T-helper 1 cell treated with Interleukin-12 subunit alpha and Interleukin-12 subunit beta and Interleukin-4 antibody, amounts not matched to agents 30 ng/mL and 1 ng/mL, for 36 hours (primary cell): ENCODE measurements at regions not wholly inside any gene's neighbourhood (a gene's known extent, or its start where the extent isn't known, plus 50 kb on each side); places are given as distances from the start of the nearest gene placed in this dataset.
"Not testable (repeated sequence)": the region's sequence is repeated elsewhere in the genome, so short reads cannot be mapped to it uniquely, and the experiment has no call there.

ENCODE experiments used
- intact Hi-C: fragments of 100-400 bp; cut with micrococcal nuclease; formaldehyde crosslinking; loops from one replicate; pipeline ENCODE4 v1.15.1; 2024

DNA sequence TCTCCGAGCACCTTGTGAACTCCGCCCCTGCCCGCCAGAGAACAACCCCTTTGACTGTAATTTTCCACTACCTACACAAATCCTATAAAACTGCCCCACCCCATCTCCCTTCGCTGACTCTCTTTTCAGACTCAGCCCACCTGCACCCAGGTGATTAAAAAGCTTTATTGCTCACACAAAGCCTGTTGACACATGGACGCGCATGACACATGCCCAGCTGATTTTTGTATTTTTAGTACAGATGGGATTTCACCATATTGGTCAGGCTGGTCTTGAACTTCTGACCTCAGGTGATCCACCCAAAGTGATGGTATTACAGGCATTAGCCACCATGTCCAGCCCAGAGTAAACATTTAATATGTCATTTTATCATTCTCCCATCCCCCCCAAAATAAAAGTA, 97.0 kb upstream of the CCNG1 start:
- intact Hi-C loops = loop anchor here (5.0 kb wide), 1 partner anchor 238 kb away; no protein-coding TSS in a partner anchor

DNA sequence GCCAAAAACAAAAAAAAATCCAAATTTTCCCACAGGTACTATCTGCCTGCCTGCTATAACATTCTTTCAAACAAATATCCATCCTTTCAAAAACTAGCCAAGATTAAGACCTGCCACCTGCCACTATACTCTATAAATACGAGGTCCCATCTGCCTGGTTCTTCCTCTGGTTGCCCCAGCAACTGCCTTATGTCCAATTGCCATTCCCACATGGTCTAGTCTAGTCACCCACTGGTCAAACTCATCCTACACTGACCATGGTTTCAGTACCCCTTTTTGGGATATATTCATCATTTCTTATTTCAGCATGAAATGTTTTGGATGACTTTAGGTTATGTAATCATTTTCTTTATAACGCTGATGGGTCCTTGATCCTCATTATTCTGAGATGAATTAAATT, 95.1 kb upstream of the CCNG1 start:
- intact Hi-C loops = loop anchor here (5.0 kb wide), 1 partner anchor 240 kb away; no protein-coding TSS in a partner anchor

DNA sequence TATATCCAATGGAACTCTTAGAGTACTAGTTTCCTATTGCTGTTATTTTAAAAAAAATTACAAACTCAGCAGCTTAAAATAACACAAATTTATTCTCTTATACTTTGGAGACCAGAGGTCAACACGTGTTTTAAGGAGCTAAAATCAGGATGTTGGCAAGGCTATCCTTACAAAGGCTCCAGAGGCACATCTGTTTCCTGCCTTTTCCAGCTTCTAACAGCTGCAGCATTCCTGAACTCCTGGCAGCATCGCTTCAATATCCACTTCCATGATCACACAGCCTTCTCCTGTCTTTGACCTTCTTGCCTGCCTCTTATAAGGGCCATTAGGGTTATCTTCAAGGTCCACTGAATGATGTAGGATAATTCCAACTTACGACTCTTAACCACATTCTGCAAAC, 92.2 kb upstream of the CCNG1 start:
- intact Hi-C loops = loop anchor here (5.0 kb wide), 1 partner anchor 1138 kb away; no protein-coding TSS in a partner anchor

DNA sequence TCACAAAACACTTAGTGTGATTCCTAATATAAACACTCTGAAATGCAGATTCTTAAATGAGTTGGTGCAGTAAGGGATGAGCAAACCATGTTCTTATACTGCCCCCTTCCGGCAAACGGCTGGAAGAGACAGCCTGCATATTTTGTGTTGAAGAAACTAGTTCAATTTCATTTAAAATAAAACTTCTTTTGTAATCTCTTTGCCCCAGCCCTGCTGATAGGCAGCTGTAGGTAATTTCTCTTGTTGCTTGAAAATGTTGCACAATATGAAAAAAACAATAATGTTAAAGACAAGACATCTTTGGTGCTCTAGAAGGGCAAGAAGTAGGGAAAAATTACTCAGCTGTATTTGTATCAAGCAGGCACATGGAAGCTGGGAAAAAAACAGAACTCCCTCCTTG, 89.7 kb upstream of the CCNG1 start:
- intact Hi-C loops = loop anchor here (1.0 to 5.0 kb wide), 4 partner anchors 41 to 1140 kb away; no protein-coding TSS in a partner anchor

DNA sequence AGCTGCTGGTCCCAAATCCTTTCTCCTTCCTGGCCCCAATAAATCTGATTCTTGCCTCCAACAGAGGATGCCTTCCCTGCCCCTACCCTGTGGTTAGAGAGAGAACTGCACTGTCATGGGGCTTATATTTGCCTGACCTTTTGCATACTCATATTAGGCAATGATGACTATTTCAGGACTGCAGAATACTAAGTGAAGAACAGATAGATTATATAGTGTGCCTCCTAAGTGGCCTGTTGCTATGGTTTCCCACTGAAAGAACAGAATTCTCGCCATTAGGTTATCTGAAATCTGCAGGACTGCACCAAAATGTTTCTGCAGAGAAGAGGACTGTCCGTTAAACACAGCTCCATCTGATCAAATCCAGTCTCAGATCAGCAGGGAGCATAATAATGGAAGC, 87.3 kb upstream of the CCNG1 start:
- intact Hi-C loops = no loop called here

DNA sequence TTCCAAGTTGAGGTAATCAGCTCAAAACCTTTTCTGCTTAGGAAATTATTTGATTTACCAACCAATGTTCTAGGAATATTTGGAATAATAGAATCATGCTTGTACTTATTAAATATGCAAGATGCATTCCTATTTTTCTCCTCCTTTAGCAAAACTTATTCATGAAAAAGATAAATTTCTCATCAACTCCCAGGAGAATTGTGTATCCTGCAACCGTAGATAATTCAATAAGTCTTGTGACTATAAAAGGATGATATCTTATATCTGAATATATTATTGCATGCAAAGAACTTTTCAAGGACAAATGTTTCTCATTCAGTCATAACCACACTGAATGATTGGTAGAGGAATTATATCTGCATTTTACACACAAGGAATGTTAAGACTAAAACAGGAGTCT, 84.9 kb upstream of the CCNG1 start:
- intact Hi-C loops = no loop called here

DNA sequence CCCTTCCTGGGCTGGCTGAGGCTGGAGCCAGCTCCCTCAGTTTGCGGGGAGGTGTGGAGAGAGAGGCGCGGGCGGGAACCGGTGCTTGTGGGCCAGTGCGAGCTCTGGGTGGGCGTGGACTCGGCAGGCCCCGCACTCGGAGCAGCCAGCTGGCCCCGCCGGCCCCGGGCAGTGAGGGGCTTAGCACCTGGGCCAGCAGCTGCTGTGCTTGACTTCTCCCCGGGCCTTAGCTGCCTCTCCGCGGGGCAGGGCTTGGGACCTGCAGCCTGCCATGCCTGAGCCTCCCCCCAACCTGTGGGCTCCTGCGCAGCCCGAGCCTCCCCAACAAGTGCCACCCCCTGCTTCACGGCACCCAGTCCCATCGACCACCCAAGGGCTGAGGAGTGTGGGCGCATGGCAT, 81.6 kb upstream of the CCNG1 start:
- intact Hi-C loops = not testable (repeated sequence)

DNA sequence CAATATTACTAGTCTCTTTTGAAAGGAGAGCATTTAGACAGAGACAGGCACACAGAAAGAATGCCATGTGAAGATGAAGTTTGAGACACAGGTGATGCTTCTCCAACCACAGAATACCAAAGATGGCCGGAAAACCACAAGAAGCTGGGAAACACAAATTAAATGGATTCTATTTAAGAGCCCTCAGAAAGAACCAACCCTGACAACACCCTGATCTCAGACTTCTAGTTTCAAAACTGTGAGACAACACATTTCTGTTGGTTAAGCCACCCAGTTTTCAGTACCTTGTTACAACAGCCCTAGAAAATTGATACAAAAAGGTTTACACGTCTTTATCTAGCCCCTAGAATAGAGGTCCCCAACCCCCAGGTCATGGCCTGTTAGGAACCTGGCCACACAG, 79.8 kb upstream of the CCNG1 start:
- intact Hi-C loops = no loop called here

DNA sequence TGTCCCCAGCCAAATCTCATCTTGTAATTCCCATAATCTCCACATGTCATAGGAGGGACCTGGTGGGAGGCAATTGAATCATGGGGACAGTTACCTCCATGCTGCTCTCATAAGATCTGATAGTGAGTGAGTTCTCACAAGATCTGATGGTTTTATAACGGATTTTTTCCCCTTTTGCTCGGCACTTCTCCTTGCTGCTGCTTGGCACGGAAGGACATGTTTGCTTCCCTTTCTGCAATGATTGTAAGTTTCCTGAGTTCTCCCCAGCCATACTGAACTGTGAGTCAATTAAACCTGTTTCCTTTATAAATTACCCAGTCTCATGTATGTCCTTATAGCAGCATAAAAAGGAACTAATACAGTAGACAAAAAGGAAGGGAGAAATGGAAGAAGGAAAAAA, 76.7 kb upstream of the CCNG1 start:
- intact Hi-C loops = no loop called here

DNA sequence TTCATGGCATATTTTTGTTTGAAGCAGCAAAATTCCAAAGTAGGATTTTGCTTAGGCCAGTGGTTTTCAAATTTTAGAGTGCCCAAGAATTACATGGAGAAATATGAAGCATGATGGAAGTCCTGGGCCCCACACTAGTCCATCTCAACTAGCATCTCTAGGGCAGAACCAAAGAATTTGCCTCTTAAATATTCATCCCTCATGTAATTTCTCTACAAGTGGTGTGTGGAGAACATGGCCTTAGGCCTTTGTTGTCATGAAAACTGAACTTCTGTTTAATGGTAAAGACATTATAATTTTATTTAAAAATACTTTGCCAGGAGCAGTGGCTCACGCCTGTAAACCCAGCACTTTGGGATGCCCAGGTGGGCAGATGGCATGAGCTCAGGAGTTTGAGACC, 75.9 kb upstream of the CCNG1 start:
- intact Hi-C loops = no loop called here

DNA sequence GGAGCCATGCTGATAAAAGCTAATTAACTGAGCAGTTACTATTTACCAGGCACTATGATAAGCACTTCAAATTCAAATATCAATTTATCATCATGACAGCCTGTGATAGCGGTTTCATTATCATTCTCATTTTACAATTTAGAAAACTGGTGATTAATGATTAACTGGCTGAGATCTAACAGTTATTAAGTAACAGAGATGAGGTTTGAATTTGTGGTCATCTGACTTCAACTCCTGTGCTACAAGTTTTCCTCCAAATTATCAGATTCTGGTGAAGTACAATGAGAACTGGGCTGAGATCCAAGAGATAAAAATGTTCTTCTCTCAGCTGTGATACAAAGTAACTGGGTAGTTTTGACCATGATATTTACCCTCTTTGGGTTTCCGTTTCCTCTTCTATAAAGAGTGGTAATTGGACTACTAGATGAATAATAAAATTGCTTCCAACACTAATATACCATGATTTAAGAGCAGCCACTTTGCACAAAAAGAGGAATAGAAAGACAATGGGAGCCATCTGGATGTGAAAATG, 74.5 kb upstream of the CCNG1 start:
- intact Hi-C loops = no loop called here

DNA sequence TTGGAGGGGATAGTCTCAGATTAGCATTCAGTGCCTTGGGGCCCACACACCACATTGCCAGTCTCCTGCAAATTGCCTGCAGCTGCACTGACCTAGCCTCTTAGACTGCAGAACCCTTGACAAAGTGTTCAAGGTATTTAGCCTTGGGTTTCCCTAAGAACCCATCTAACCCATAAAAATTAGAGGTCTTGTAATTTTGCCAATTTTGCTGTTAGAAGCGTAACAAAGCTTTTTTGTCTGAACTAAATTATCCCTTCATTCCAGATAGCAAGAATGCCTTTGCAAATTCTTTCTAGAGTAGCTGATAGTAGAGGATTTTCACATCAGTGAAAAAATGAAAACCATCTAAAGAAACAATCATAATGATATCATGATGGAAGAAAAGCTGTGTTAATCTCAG, 74.0 kb upstream of the CCNG1 start:
- intact Hi-C loops = no loop called here

DNA sequence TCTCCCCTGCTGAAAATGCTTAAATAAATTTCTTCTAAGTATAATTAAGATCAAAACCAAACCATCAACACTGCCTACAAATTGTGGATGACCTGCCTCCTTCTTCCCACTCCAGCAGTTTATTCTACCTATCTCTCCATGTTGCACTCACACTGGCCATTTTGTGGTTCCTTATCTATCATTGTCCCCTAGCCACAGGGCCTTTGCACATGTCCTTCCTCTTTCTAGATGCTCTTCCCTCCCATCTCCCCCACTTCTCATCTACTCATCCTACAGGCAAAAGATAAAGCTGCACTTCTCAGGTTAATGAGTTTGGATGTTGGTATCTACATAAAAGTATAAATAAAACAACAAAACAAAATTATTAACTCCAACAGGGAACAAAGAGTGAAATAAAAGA, 70.6 kb upstream of the CCNG1 start:
- intact Hi-C loops = no loop called here

DNA sequence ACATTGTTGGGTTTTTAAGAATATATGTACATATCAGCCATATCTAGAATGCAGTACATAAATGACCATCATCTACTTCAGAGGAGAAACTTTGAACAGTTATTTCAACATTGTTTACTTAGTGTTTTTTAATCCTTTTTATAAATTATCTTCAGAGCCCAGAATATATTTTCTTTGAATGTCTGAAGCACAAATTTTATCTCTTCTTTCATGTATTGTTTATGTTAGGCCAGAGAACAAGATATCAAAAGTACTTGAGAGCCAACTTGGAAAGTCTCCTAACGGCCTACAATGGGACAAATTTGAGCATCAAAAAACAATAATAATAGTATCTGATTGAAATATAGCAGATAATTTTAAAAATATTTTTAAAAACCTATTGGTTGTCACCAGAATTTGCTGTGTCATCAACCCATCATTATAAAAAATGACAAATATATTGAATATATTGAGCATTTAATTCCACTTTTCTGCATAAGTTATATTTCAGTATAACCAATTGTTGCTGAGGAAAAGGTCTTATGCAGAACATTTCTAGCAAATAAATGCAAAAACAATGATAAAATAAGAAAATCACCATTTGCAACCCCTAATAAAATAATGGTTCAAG, 67.5 kb upstream of the CCNG1 start:
- intact Hi-C loops = no loop called here

DNA sequence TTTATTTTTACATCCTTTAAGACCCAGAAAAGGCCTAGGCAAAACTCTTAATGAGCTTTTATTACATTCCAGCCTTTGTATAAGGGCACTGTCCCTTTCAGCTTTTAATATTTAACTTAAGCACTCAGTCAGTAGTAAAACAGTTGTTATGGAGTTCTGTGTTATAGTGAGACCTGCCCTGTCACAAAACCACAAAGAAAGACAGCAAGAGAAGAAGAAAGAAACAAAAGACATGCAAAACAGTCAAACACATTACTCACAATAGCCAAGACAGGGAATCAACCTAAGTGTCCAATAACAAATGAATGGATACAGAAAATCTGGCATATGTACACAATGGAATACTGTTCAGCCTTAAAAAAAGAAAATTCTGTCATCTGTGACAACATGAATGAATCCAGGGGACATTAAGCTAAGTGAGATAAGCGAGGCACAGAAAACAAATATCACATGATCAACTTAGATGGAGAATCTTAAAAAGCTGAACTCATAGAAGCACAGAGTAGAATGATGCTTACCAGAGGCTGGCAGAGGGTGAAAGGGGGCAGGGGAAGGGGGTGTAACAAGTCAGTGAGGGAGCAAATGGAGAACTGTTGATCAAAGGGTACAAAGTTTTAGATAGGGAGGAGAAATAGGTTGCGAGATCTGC, 63.8 kb upstream of the CCNG1 start:
- intact Hi-C loops = no loop called here

DNA sequence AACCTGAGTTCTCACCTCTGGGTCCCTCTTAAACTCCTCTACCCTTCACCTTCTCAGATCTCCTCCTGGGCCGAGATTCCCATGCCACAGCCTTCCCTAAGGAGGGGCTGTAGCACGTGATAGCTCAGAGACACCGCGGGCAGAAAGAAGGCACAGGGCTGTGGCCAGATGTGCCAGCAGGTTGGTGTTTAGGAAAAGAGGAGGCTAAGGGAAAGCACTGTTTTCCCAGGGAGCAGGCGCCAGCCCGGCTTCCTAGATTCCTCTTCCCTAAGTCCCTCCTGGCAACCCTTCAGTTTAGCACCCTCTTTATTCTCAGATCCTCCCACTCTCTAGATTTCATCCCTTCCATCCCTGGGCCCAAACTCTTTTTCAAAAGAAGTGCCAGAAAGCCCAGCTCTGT, 59.4 kb upstream of the CCNG1 start:
- intact Hi-C loops = no loop called here

DNA sequence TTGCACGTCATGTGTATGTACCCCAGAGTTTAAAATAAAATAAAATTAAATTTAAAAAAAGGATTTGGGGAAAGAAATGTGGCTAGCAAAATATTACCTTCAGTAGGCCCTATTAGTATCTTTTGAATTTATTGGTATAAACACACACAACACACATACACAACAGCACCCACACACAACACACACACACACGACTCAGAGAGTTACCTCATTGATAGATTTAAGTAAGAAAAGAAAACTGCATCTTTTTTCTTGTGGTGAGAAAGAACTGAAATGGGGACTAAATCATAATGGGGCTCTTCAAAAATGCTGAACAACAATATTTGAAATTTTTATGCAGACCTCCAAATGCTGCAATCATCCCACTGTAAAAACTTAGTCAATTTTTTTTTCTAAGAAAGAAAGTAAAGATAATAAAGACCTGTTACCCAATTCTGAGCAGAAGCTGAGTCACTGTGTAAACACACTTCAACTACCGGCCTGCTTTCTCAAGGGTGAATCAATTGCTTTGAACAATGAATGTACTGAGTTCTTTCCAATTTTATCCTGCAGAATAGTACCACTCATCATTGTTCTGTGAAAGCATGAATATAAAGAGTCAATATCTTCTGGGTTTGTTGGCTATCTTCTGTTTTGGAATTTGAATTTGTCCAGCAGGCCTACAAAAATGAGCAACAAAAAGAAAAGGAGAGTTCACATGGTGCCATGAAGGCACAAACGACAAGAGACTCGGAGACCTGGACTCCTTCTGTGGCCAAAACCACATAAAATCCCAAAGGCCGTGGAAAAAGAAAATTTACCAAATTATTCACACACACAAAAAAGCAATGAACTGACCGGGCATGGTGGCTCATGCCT, 57.9 kb upstream of the CCNG1 start:
- intact Hi-C loops = no loop called here

DNA sequence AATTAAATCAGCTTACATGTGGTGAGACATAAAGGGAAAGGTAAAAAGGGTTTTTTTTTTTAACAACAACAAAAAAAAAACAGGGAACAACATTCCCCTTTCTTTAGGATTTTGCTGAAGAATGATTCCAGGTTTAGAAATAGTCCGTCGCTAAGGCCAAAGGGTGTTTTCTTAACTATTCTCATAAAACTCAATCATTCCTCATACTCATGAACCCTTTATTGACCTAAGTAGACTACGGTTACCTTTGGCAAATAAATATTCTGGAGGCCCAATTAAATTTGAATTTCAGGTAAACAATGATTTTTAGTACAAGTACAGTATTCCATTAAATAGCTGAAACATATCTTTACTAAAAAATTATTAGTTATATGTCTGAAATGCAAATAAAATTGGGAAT, 55.6 kb upstream of the CCNG1 start:
- intact Hi-C loops = no loop called here

DNA sequence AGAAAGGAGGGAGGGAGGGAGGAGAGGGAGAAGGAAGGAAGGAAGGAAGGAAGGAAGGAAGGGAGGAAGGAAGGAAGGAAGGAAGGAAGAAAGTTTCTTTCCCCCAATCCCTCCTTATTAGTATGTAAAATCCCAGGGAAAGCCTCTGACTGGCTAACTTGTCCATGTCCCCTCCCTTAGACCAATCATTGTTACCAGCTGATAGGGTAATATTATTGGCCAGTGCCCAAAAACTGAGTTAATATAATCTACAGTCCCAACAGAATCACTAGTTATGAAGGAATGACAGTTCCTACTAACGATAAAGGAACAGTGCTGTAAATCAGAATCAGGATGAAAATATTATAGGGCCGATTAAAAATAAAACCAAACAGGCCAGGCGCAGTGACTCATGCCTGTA, 53.6 kb upstream of the CCNG1 start:
- intact Hi-C loops = no loop called here

DNA sequence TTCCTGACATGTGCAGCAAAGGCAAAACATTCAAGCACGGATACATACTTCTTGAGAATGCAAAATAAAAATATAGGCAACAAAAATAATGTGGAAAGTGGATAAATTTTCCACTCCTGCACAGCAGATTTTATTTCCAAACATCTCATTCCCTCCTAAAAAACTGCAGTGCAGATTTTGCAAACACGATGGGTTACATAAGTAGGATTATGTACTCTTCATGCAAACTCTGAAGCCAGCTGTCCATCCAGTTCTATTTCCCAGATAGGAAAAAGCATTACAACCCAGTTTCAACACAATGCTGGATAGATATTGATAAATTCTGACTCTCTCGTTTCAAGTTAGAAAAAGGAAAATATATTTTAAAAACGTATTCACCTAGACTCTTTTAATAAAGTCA, 52.7 kb upstream of the CCNG1 start:
- intact Hi-C loops = no loop called here

DNA sequence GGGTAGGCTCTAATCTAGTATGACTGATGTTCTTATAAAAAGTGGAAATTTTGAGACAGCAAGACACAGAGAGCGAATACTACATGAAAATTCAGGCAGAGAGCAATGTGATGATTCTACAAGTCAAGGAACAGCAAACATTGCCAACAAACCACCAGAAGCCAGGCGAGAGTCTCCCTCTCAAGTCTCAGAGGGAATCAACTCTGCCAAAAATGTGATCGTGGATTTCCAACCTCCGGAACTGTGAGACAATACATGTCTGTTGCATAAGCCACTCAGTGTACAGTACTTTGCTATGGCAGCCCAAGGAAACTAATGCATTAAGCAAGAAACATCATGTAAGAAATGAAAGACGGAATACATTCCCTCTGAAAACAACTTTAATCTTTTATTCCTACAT, 52.1 kb upstream of the CCNG1 start:
- intact Hi-C loops = no loop called here

DNA sequence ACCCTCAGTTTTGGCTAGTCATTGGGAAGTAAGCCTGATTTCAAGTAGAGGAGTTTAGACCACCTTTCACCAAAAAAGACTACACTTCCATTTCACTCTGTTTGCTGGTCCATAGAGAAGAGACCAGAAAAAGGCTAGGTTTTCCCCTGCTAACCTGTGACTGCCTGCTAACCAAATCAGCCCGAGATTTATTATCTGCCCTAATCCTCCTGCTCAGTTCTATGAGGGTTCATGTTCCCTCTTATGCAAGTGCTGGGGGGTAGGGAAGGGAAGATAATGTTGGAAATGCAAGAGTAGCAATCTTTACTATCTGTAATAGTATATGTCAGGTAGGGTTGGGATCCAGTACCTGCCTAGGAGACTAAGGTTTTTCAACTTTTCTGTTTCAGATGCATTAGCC, 51.6 kb upstream of the CCNG1 start:
- intact Hi-C loops = no loop called here
